H1 (cell line): ENCODE measurements at regions not wholly inside any gene's neighbourhood (a gene's known extent, or its start where the extent isn't known, plus 50 kb on each side); places are given as distances from the start of the nearest gene placed in this dataset.

Experiments used
- CTCF ChIA-PET: fragments of 300-600 bp; sonication (Branson Sonifier 250); formaldehyde crosslinking; loops from one replicate; lab custom pipeline; 2021; ENCODE audit not compliant: partially characterized antibody; lab: Charles Lee
- POLR2A ChIA-PET: fragments of 300-600 bp; sonication (Branson Sonifier 250); formaldehyde crosslinking; loops from one replicate; lab custom pipeline; 2021; ENCODE audit warnings: inconsistent platforms; ENCODE audit not compliant: partially characterized antibody; lab: Charles Lee
- DNase-seq, 2 experiments: peaks; one replicate each; pipeline versions ENCODE4 v3.0.0 to v3.0.0-alpha.2; 2010 to 2022; ENCODE audit warnings: low spot score in 2 of 2, low read depth in 1 of 2, mixed read lengths in 1 of 2
- FAIRE-seq: peaks from 2 replicates; lab custom pipeline; 2011; peaks lifted over from hg19 to GRCh38; lab: Jason Lieb, UNC
- H2AFZ ChIP-seq: 2 replicates; pipeline ENCODE4 v1.8.1; 2012; ENCODE audit warnings: low read length, inconsistent platforms
- H2AK5ac ChIP-seq: 2 replicates; pipeline ENCODE4 v1.6.1; 2013; ENCODE audit warnings: low read depth, low read length
- H2BK120ac ChIP-seq: replicated peaks from 2 replicates; pipeline ENCODE3; 2013; ENCODE audit warnings: low read depth, low read length, inconsistent platforms
- H2BK12ac ChIP-seq: 2 replicates; pipeline ENCODE4 v1.6.1; 2013; ENCODE audit warnings: low read depth, low read length
- H2BK15ac ChIP-seq: 2 replicates; pipeline ENCODE4 v1.6.1; 2013; ENCODE audit warnings: low read length
- H2BK20ac ChIP-seq: 2 replicates; pipeline ENCODE4 v1.6.1; 2013; ENCODE audit warnings: low read length
- H2BK5ac ChIP-seq: 2 replicates; pipeline ENCODE4 v1.6.1; 2013; ENCODE audit warnings: low read depth, low read length
- H3K14ac ChIP-seq: 2 replicates; pipeline ENCODE4 v1.6.1; 2013; ENCODE audit warnings: inconsistent platforms; ENCODE audit not compliant: insufficient read length
- H3K18ac ChIP-seq: 2 replicates; pipeline ENCODE4 v1.6.1; 2013; ENCODE audit warnings: low read length; ENCODE audit errors: extremely low read depth
- H3K23ac ChIP-seq: 2 replicates; pipeline ENCODE4 v1.6.1; 2013; ENCODE audit warnings: inconsistent platforms; ENCODE audit not compliant: insufficient read length
- H3K23me2 ChIP-seq: 2 replicates; pipeline ENCODE4 v1.6.1; 2013; ENCODE audit warnings: low read depth, low read length
- H3K27ac ChIP-seq: 2 replicates; pipeline ENCODE4 v1.6.1; 2011; ENCODE audit warnings: low read depth, low read length, inconsistent platforms
- H3K27me3 ChIP-seq, 4 experiments: replicated peaks in 1 of 4; 1 replicate in 1 of 4; 2 replicates in 3 of 4; pipeline versions ENCODE4 v1.6.1 to v1.8.1; 2011 to 2013; ENCODE audit warnings: low read length in 3 of 4, mild to moderate bottlenecking in 3 of 4, inconsistent platforms in 2 of 4, mixed read lengths in 2 of 4, moderate library complexity in 1 of 4; ENCODE audit not compliant: control insufficient read depth in 3 of 4, insufficient read depth in 3 of 4; ENCODE audit errors: extremely low read depth in 1 of 4
- H3K36me3 ChIP-seq, 4 experiments: 2 replicates each; pipeline versions ENCODE4 v1.6.1 to v1.8.1; 2011 to 2013; ENCODE audit warnings: mild to moderate bottlenecking in 4 of 4, low read length in 3 of 4, moderate library complexity in 2 of 4, control low read depth in 1 of 4, inconsistent platforms in 1 of 4; ENCODE audit not compliant: insufficient read depth in 4 of 4, control insufficient read depth in 2 of 4
- H3K4ac ChIP-seq: replicated peaks from 2 replicates; pipeline ENCODE3; 2013; ENCODE audit warnings: low read length, low read depth, mixed read lengths, inconsistent platforms; ENCODE audit not compliant: insufficient read length
- H3K4me1 ChIP-seq, 4 experiments: replicated peaks in 1 of 4; 1 replicate in 1 of 4; 2 replicates in 3 of 4; pipeline versions ENCODE4 v1.6.1 to v1.8.1; 2011 to 2013; ENCODE audit warnings: low read length in 3 of 4, inconsistent platforms in 2 of 4, mixed read lengths in 1 of 4; ENCODE audit not compliant: insufficient read depth in 4 of 4, control insufficient read depth in 3 of 4
- H3K4me2 ChIP-seq, 2 experiments: 2 replicates each; pipeline versions ENCODE4 v1.6.1 to v1.8.1; 2011 to 2013; ENCODE audit warnings: low read depth in 2 of 2, low read length in 2 of 2, control low read depth in 1 of 2, inconsistent platforms in 1 of 2, mild to moderate bottlenecking in 1 of 2; ENCODE audit not compliant: insufficient read depth in 1 of 2
- H3K4me3 ChIP-seq, 4 experiments: fragments of 200-600, 300-600 bp in 1 of 4; sonication (generic), shearing (Covaris generic), sonication (Bioruptor Twin) in 1 of 4; 2 replicates each; pipeline versions ENCODE4 v1.5.1 to v1.8.1; 2011 to 2016; ENCODE audit warnings: low read length in 4 of 4, low read depth in 3 of 4, control low read depth in 2 of 4, inconsistent platforms in 2 of 4, mild to moderate bottlenecking in 2 of 4, mixed read lengths in 1 of 4, moderate library complexity in 1 of 4; ENCODE audit not compliant: insufficient read depth in 2 of 4; ENCODE audit errors: extremely low read depth in 1 of 4
- H3K56ac ChIP-seq: replicated peaks from 2 replicates; pipeline ENCODE3; 2013; ENCODE audit warnings: low read depth, mild to moderate bottlenecking, mixed read lengths, low read length, inconsistent platforms; ENCODE audit not compliant: insufficient read length
- H3K79me1 ChIP-seq: 2 replicates; pipeline ENCODE4 v1.6.1; 2013; ENCODE audit warnings: low read depth, low read length, control low read depth
- H3K79me2 ChIP-seq, 2 experiments: 2 replicates each; pipeline versions ENCODE4 v1.6.1 to v1.8.1; 2012 to 2013; ENCODE audit warnings: low read length in 2 of 2, mild to moderate bottlenecking in 2 of 2, inconsistent platforms in 1 of 2; ENCODE audit not compliant: insufficient read depth in 2 of 2, control insufficient read depth in 1 of 2
- H3K9ac ChIP-seq, 4 experiments: replicated peaks in 1 of 4; 1 replicate in 1 of 4; 2 replicates in 3 of 4; pipeline versions ENCODE4 v1.6.1 to v1.8.1; 2011 to 2013; ENCODE audit warnings: low read depth in 3 of 4, low read length in 3 of 4, control low read depth in 2 of 4, mild to moderate bottlenecking in 2 of 4, moderate library complexity in 2 of 4, inconsistent platforms in 1 of 4; ENCODE audit errors: extremely low read depth in 1 of 4
- H3K9me3 ChIP-seq, 2 experiments: 2 replicates each; pipeline versions ENCODE4 v1.6.1 to v1.8.1; 2012 to 2013; ENCODE audit warnings: mild to moderate bottlenecking in 2 of 2, moderate library complexity in 2 of 2, control low read depth in 1 of 2, inconsistent platforms in 1 of 2, low read depth in 1 of 2, low read length in 1 of 2, mixed read lengths in 1 of 2; ENCODE audit not compliant: insufficient read depth in 2 of 2
- H4K20me1 ChIP-seq, 2 experiments: replicated peaks in 1 of 2; 2 replicates each; pipeline versions ENCODE3 to v1.8.1; 2011 to 2013; ENCODE audit warnings: inconsistent platforms in 2 of 2, low read length in 2 of 2, mild to moderate bottlenecking in 1 of 2; ENCODE audit not compliant: insufficient read depth in 2 of 2, control insufficient read depth in 1 of 2
- H4K5ac ChIP-seq: 2 replicates; pipeline ENCODE4 v1.6.1; 2013; ENCODE audit warnings: low read length, low read depth, mixed read lengths, inconsistent platforms; ENCODE audit not compliant: insufficient read length
- H4K8ac ChIP-seq: 2 replicates; pipeline ENCODE4 v1.8.0; 2013; ENCODE audit warnings: mild to moderate bottlenecking, moderate library complexity, low read length, inconsistent platforms; ENCODE audit not compliant: insufficient read depth; ENCODE audit errors: extremely low read depth
- H4K91ac ChIP-seq: replicated peaks from 2 replicates; pipeline ENCODE3; 2013; ENCODE audit warnings: low read length, mixed read lengths, inconsistent platforms; ENCODE audit not compliant: insufficient read length
- ATF3 ChIP-seq: IDR thresholded peaks from 2 replicates; pipeline ENCODE4 v1.6.1; 2011; ENCODE audit warnings: low read depth, mild to moderate bottlenecking, low read length; ENCODE audit not compliant: insufficient read depth
- CHD1 ChIP-seq: IDR thresholded peaks from 2 replicates; pipeline ENCODE4 v1.6.1; 2012; ENCODE audit warnings: low read depth, low read length, improper control_type of control experiment
- SP4 ChIP-seq: IDR thresholded peaks from 2 replicates; pipeline ENCODE4 v1.6.1; 2012; ENCODE audit warnings: low read length, inconsistent platforms
- WGBS, 2 experiments: shearing (Covaris generic) in 1 of 2; methylation state at CpG; one replicate each; pipeline versions ENCODE4 v1.1.6 to v1.1.7; 2013 to 2015; ENCODE audit warnings: low lambda C conversion rate in 2 of 2, mixed read lengths in 2 of 2, inconsistent platforms in 1 of 2, low coverage in 1 of 2, missing lambda C conversion rate in 1 of 2; ENCODE audit not compliant: insufficient replicate concordance in 2 of 2, insufficient coverage in 1 of 2, insufficient read length in 1 of 2; ENCODE audit errors: extremely low coverage in 1 of 2, missing lambda C conversion rate in 1 of 2; 5-methylcytosine and 5-hydroxymethylcytosine counted together

- H3K23me2 ChIP-seq: no peaks in the 10 kb centered on the region; the same call in 1 of the 2 replicates
- H3K23ac ChIP-seq: no peak overlapping the region
- no peak overlapping the region for H3K4me3 ChIP-seq
- H2BK12ac ChIP-seq: no peak overlapping the region
- no peaks in the 10 kb centered on the region for H3K36me3 ChIP-seq
- H3K79me1 ChIP-seq: no peaks in the 10 kb centered on the region
- H3K56ac ChIP-seq: no peak overlapping the region
- no peaks in the 10 kb centered on the region for H3K79me2 ChIP-seq
- H2BK5ac ChIP-seq: no peak overlapping the region
- no peaks in the 10 kb centered on the region for H3K4me1 ChIP-seq
- no peak overlapping the region for H2AK5ac ChIP-seq
- H3K18ac ChIP-seq: no peak overlapping the region
- H3K9me3 ChIP-seq: no peaks in the 10 kb centered on the region
- H2BK20ac ChIP-seq: no peak overlapping the region
- H2AFZ ChIP-seq: no peak overlapping the region
- POLR2A ChIA-PET: no interaction called here
- H3K4ac ChIP-seq: no peak overlapping the region
- no peak overlapping the region for H4K5ac ChIP-seq
- H3K4me2 ChIP-seq: no peak overlapping the region
- H4K91ac ChIP-seq: no peak overlapping the region
- no peak overlapping the region for H4K8ac ChIP-seq
- H3K27me3 ChIP-seq: 0 out of 7 replicates have a peak, but pooled peaks cover 0 to 2% (median 0%) of the 10 kb centered on the region in 4 experiments
- no peaks in the 10 kb centered on the region for H4K20me1 ChIP-seq
- 100% methylated on average over 1 of the region's 1 CpG; no CpG with 5 or more reads in 1 of the 2 experiments for WGBS, 2 experiments
- H2BK15ac ChIP-seq: no peak overlapping the region
- no peak overlapping the region for H3K14ac ChIP-seq
- FAIRE-seq: no peak
- CTCF ChIA-PET: interaction anchor here (1.2 kb wide), 1 partner anchor 12 kb away, joined by 3 read pairs; no protein-coding TSS in a partner anchor
- H3K9ac ChIP-seq: no peak overlapping the region
- H2BK120ac ChIP-seq: no peak overlapping the region
- DNase-seq: no peak
- no peak overlapping the region for H3K27ac ChIP-seq
- TF ChIP-seq SP4 (no peak), CHD1 (no peak), ATF3 (no peak)
Observed at GRCh38 chr16:79931721-79932120, 331.2 kb upstream of the MAF start.
